ENCODE measurements at regions not wholly inside any gene's neighbourhood (a gene's known extent, or its start where the extent isn't known, plus 50 kb on each side); places are given as distances from the start of the nearest gene placed in this dataset.
"Not testable (repeated sequence)": the region's sequence is repeated elsewhere in the genome, so short reads cannot be mapped to it uniquely, and the experiment has no call there.

DNA sequence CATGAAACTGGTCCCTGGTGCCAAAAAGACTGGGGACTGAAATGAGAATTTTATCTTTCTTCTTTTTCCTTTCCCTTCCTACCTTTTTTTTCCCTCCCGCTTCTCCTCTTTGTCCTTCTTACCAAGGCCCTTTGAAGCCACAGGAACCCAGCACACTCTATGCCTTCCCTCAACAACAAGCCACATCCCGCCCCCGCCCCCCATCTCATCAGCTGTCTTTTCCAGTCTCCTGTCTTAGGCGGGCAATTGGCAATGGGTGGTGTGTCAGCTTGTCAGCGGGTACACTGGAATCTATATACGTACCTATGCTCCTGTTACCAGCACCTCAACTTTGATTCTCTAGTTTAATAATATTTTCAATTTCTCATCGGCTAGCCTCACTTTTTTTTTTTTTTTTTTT is 56.3 kb upstream of the CHD2 start:
- H3K4me3 ChIP-seq (ENCODE audit: low read depth, low read length): no peak overlapping the region
- TF ChIP-seq, protein P1, sequence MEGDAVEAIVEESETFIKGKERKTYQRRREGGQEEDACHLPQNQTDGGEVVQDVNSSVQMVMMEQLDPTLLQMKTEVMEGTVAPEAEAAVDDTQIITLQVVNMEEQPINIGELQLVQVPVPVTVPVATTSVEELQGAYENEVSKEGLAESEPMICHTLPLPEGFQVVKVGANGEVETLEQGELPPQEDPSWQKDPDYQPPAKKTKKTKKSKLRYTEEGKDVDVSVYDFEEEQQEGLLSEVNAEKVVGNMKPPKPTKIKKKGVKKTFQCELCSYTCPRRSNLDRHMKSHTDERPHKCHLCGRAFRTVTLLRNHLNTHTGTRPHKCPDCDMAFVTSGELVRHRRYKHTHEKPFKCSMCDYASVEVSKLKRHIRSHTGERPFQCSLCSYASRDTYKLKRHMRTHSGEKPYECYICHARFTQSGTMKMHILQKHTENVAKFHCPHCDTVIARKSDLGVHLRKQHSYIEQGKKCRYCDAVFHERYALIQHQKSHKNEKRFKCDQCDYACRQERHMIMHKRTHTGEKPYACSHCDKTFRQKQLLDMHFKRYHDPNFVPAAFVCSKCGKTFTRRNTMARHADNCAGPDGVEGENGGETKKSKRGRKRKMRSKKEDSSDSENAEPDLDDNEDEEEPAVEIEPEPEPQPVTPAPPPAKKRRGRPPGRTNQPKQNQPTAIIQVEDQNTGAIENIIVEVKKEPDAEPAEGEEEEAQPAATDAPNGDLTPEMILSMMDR (IDR thresholded peaks at IDR 0.05; ENCODE audit: low read depth, low read length): no peak

DNA sequence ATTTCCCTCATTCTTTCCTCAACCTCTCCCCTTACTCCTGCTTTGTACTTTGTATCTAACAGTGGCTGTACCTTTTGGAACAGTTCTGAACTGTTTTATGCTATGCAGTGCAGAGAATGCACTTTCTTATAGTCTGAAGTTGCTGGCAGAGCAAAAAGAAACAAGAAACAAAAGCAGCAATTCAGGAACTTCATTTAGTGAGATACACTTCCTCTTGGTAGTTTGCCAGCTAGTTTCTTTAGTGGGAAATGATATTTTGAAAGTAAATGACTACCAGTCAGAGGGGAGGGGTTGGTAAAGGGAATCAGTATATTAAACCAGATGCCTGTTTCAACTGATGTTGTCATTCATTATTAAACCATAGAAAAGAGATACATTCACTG is 55.0 kb upstream of the CHD2 start:
- no peak overlapping the region for H3K4me3 ChIP-seq (ENCODE audit: low read depth, low read length)
- TF ChIP-seq, protein P1 (IDR thresholded peaks at IDR 0.05; ENCODE audit: low read depth, low read length): no peak

DNA sequence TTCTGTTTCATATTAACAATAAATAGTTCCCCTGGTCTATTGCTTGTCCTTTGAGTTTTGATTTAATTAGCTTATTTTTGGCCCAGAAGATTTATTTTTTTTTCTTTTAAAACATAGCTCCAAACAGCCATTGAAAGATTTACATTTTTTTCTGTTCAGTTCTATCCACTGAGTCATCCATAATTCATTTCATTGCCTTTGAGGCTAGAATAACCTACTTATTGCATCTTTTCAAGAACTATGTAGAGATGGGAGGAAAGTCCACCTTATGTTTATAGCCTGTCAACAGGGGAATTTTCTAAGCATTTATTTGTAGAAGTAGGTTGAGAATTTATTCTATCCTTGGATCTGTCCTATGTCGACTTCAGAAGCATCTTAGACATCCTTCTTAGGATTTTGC is 53.4 kb upstream of the CHD2 start:
- TF ChIP-seq, protein P1 (IDR thresholded peaks at IDR 0.05; ENCODE audit: low read depth, low read length): no peak
- H3K4me3 ChIP-seq (ENCODE audit: low read depth, low read length): no peak overlapping the region

DNA sequence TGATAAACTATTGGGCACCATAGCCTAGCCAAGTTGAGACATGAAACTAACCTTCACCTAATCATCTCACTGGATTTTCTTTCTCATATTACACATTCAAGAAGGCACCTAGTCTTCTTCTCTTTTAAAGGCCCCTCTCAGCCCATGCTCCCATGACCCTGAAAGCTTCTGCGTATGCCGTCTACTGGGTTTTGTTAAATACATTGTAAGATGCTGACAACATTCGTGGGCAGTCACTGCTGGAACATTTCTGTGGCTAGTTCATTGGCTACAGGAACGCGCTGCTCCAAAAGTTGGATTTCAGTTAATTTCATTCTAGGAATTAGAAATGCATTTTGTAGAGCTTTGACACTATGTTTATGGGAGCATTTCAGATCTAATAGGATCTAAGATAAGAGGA is 52.3 kb upstream of the CHD2 start:
- TF ChIP-seq, protein P1 (IDR thresholded peaks at IDR 0.05; ENCODE audit: low read depth, low read length): no peak
- H3K4me3 ChIP-seq (ENCODE audit: low read depth, low read length): no peak overlapping the region

DNA sequence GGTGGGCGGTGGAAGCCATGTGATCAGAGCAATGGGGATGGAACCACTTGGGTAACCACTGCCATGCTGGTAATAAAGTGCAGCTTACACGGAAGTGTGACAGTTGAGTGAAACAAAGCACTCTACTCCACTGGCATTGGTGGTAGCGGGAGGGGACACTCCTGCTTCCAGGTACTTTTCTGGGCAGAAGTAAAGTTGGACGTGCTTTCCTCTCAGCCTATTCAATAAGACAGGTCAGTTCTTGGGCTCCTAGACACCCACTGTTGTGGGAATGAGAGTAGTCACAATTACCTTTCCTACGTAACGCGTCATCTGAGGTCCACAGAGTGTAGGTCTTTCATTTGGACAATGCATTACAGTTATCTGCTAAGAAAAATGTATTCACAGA is 51.7 kb upstream of the CHD2 start:
- H3K4me3 ChIP-seq (ENCODE audit: low read depth, low read length): no peak overlapping the region
- TF ChIP-seq, protein P1 (IDR thresholded peaks at IDR 0.05; ENCODE audit: low read depth, low read length): no peak

DNA sequence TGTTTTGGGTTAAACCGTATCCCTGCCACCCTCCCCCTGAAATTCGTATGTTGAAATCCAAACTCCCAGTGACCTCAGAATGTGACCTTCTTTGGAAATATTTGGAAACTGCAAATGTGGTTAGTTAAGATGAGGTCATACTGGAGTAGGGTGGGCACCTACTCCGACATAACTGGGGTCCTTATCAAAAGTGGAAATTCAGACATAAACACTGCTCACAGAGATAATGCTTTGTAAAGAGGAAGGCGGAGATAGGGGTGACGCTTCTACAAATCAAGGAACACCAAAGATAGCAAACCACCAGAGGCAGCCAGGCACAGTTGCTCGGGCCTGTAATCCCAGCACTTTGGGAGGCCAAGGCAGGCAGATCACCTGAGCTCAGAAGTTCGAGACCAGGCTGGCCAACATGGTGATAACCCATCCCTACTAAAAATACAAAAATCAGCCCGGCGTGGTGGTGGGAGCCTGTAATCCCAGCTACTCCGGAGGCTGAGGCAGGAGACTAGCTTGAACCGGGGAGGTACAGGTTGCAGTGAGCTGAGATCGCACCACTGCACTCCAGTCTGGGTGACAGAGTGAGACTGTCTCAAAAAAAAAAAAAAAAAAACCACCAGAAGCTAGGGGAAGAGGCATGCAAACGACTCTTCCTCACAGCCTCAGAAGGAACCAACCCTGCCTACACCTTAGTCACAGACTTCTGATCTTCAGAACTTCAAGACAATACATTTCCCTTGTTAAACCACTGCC is 51.1 kb upstream of the CHD2 start:
- H3K4me3 ChIP-seq (ENCODE audit: low read depth, low read length): no peak overlapping the region
- TF ChIP-seq, protein P1 (IDR thresholded peaks at IDR 0.05; ENCODE audit: low read depth, low read length): no peak

DNA sequence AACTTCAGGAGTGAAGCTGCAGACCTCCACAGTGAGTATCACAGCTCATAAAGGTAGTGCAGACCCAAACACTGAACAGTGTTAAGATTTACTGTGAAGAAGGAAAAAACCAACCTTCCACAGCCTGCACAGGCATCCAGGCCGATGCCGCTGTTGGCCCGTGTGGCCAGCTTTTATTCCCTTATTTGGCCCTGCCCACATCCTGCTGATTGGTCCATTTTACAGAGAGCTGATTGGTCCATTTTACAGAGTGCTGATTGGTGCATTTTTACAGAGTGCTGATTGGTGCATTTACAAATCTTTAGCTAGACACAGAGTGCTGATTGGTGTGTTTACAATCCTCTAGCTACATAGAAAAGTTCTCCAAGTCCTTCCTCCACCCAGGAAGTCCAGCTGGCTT is 49.9 kb upstream of the CHD2 start:
- not testable (repeated sequence) for H3K4me3 ChIP-seq (ENCODE audit: low read depth, low read length)
